GM21367 (cell line): ENCODE measurements at regions not wholly inside any gene's neighbourhood (a gene's known extent, or its start where the extent isn't known, plus 50 kb on each side); places are given as distances from the start of the nearest gene placed in this dataset.

Source experiments
- ATAC-seq: cut with Tn5 transposase; IDR thresholded peaks from one replicate; pipeline ENCODE4 v1.9.1; 2021; ENCODE audit not compliant: unreplicated experiment

DNA sequence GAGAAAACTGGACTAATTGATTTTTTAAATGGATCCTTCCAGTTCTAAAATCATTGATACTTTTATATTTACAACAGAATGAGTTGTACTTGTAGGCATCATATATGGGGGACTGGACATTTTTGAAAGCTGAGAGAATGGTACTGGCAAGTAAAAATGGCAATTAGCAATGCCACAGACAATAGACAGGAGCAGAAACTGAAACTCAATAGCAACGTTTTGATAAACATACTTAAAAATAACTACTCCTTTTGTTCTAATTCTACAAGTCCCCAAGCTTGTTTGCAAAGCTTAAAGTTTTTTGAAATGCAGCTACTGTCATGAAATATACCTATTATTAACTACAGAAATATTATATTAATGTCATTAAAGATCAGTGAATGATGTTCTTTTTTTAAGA is 52.8 kb upstream of the FBXL7 start:
- no peak for ATAC-seq

- no peak for ATAC-seq
These were observed 53.4 kb upstream of the FBXL7 start for GRCh38 chr5:15446552-15446951.

- no peak for ATAC-seq
These were observed 57.8 kb upstream of the FBXL7 start for GRCh38 chr5:15442193-15442570.

- ATAC-seq: no peak
These were observed 58.4 kb upstream of the FBXL7 start for GRCh38 chr5:15441433-15442192.

GRCh38 chr5:15440434-15440833 is 59.5 kb upstream of the FBXL7 start:
- no peak for ATAC-seq

- ATAC-seq: no peak
These were observed 60.2 kb upstream of the FBXL7 start for GRCh38 chr5:15439801-15440200.

GRCh38 chr5:15433709-15434108 is 66.3 kb upstream of the FBXL7 start:
- no peak for ATAC-seq

DNA sequence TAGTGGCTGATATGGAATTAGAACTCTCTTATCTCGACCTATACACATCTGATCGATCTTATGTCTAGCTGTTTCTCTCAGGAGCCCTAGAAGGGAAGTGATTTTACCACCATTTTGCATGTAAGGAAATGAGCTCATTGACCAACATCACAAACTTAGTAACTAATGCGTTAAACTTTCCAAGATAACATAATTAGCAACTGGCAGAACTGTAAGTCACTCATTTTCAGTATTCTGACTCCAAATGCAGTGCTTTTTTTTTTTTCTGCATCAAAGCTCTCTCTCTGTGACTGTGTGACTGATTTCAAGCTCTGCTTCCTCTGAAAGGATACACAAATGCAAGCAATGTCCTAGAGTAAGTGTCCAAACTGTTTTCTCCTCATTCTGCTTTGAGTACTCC is 68.1 kb upstream of the FBXL7 start:
- ATAC-seq: no peak

GRCh38 chr5:15425766-15426165 is 74.2 kb upstream of the FBXL7 start:
- ATAC-seq: no peak

DNA sequence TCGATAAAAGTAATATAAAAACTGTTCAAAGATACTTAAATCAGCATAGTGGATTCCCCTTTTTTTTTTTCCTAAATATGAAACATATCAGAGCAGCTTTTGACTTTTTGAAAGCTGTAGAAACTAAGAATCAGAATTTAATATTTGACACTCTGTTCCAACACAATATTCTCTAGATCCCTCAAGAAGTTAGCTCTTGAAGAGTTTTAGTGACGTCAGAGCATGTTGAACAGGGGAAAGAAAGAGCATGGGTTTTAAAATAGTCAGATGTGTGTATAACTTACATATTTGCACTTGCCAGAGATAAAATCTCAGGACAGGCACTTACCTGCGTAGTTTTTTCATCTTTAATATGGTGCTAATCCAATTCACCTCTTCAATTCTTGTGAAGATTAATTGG is 75.2 kb upstream of the FBXL7 start:
- no peak for ATAC-seq

GRCh38 chr5:15421921-15422412 is 78.0 kb upstream of the FBXL7 start:
- ATAC-seq: no peak

DNA sequence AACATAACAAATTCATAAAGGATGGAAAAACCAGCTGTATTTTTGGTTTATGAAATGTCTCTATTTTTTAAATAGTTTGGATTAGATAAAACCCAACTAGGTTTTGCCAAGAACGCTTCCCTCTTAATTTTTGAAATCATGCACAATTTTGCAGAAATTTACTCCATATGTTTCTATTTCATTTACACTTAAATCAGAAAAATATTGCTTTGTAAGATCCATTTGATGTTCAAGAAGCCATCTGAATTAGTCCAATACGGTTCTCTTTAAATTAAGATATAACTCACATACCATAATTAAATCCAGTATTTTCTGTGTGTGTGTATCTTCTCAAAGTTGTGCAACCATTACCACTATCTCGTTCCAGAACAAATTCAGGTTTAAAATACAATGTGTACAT is 78.6 kb upstream of the FBXL7 start:
- no peak for ATAC-seq

DNA sequence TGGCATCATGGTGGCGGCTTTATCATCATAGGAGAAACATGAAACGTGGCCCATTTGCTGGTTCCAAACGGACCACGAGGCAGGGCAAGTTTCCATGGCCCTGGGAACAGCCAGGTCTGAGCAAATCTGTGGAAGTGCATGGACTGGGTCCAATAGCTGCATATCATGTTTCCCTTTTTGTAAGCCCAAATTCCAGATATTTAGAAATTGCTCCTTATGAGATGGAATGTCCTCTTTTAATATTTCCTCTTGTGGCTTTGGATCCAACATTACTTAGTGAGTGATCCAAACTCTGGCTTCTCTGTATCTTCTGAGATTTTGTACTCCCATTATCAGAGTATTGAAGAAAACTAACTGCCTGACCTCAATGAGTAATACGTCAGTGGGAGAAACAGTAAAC is 79.8 kb upstream of the FBXL7 start:
- no peak for ATAC-seq

GRCh38 chr5:15417156-15417555 is 82.8 kb upstream of the FBXL7 start:
- ATAC-seq: no peak

DNA sequence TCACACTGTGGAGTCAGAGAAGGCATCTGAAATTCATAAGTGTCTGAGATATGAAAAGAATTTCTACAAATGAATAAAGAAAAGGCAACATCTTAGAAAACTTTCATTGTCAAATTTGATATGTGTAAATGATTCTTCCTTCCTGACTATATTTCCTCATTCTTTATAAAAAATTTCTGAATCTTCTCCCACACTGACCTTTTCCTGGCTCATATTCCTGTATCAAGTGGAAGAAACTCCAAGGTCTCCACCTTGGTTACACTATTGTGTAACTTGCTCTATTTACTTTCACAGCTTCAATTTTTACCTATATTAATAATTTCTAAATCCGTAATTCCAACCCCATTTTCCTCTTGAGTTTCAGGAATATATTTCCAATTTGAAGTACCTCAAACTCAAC is 93.5 kb upstream of the FBXL7 start:
- ATAC-seq: no peak

DNA sequence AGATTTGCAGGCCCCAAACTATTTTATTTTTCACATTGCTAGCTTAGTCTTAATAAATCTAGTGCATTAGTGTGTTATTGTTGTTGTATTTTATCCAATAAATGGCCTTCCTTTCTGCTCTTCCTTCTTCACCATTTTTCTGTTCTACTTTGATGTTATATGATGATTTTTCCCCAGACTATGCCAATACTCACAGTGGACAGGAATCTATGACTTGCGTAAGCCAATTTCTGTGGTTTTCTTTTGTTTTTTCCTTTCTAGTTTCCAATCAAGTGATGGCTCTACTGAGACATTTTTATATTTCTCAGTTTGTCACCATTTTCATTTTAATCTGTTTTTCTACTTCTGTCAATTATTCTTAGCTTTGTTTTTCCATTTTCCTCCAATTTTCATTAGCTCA is 106.8 kb upstream of the FBXL7 start:
- ATAC-seq: no peak

GRCh38 chr5:15391704-15392397 is 108.1 kb upstream of the FBXL7 start:
- ATAC-seq: no peak

GRCh38 chr5:15388866-15389265 is 111.1 kb upstream of the FBXL7 start:
- ATAC-seq: no peak

- ATAC-seq: no peak
These were observed 112.0 kb upstream of the FBXL7 start for GRCh38 chr5:15387931-15388524.

- ATAC-seq: no peak
These were observed 113.9 kb upstream of the FBXL7 start for GRCh38 chr5:15386122-15386521.

- no peak for ATAC-seq
These were observed 114.4 kb upstream of the FBXL7 start for GRCh38 chr5:15385553-15385952.

DNA sequence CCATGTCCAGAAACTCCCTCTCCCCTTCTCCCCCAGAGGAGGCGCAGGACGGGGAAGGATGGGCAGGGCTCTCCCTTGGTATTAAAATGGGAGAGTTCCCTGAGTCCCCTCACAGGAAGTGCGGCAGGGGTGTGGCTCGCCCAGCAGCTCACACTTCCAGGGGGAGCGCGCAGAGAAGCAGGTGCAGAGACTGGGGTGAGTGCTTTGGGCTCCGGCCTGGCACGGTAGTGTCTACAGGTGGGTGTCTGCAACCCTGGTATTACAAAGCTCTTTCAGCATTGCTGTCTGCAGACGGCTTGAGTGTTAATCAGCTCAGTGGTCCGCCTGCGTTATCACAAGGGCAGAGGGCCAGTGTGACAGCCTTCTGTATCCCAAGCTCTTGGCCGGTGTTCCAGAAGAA is 114.9 kb upstream of the FBXL7 start:
- no peak for ATAC-seq
